Dermis blood vessel endothelial cell (primary cell): ENCODE measurements at regions not wholly inside any gene's neighbourhood (a gene's known extent, or its start where the extent isn't known, plus 50 kb on each side); places are given as distances from the start of the nearest gene placed in this dataset.
"Not testable (repeated sequence)": the region's sequence is repeated elsewhere in the genome, so short reads cannot be mapped to it uniquely, and the experiment has no call there.

Experiments
- DNase-seq: peaks from one replicate; pipeline ENCODE4 v3.0.0; 2010

- no peak for DNase-seq
Observed at GRCh38 chr1:233722212-233722979, 108.5 kb downstream of the KCNK1 start.

- no peak for DNase-seq
Observed at GRCh38 chr1:233723387-233723786, 109.5 kb downstream of the KCNK1 start.

- DNase-seq: not testable (repeated sequence)
Observed at GRCh38 chr1:233724131-233724631, 110.3 kb downstream of the KCNK1 start.

- no peak for DNase-seq
Observed at GRCh38 chr1:233725423-233725822, 111.5 kb downstream of the KCNK1 start.

GRCh38 chr1:233728721-233729120 lies 114.8 kb downstream of the KCNK1 start:
- no peak for DNase-seq

GRCh38 chr1:233730380-233730779 lies 116.5 kb downstream of the KCNK1 start:
- no peak for DNase-seq

GRCh38 chr1:233730809-233731208 lies 116.9 kb downstream of the KCNK1 start:
- no peak for DNase-seq

GRCh38 chr1:233732206-233732605 lies 118.3 kb downstream of the KCNK1 start:
- no peak for DNase-seq

GRCh38 chr1:233734456-233734855 lies 120.5 kb downstream of the KCNK1 start:
- DNase-seq: no peak

GRCh38 chr1:233735331-233735730 lies 121.4 kb downstream of the KCNK1 start:
- no peak for DNase-seq

GRCh38 chr1:233735847-233736246 lies 121.9 kb downstream of the KCNK1 start:
- no peak for DNase-seq

- DNase-seq: no peak
Observed at GRCh38 chr1:233737341-233737740, 123.4 kb downstream of the KCNK1 start.

- no peak for DNase-seq
Observed at GRCh38 chr1:233738396-233738795, 124.5 kb downstream of the KCNK1 start.

- no peak for DNase-seq
Observed at GRCh38 chr1:233738850-233739249, 124.9 kb downstream of the KCNK1 start.

GRCh38 chr1:233744779-233745513 lies 131.0 kb downstream of the KCNK1 start:
- no peak for DNase-seq

- no peak for DNase-seq
Observed at GRCh38 chr1:233750139-233750538, 136.2 kb downstream of the KCNK1 start.

- DNase-seq: no peak
Observed at GRCh38 chr1:233759665-233760064, 144.8 kb upstream of the SLC35F3 start.

- not testable (repeated sequence) for DNase-seq
Observed at GRCh38 chr1:233764304-233764703, 140.2 kb upstream of the SLC35F3 start.

GRCh38 chr1:233777566-233777965 lies 126.9 kb upstream of the SLC35F3 start:
- DNase-seq: no peak

- DNase-seq: no peak
Observed at GRCh38 chr1:233780049-233780448, 124.4 kb upstream of the SLC35F3 start.

GRCh38 chr1:233782937-233783586 lies 121.4 kb upstream of the SLC35F3 start:
- DNase-seq: no peak

- DNase-seq: no peak
Observed at GRCh38 chr1:233787599-233787998, 116.9 kb upstream of the SLC35F3 start.

GRCh38 chr1:233788687-233789086 lies 115.8 kb upstream of the SLC35F3 start:
- no peak for DNase-seq
